Lung (tissue), 11 donors: ENCODE measurements at regions not wholly inside any gene's neighbourhood (a gene's known extent, or its start where the extent isn't known, plus 50 kb on each side); places are given as distances from the start of the nearest gene placed in this dataset.

ENCODE experiments used
- ATAC-seq: fragments of 200-7000 bp; cut with Tn5 transposase; one replicate; pipeline ENCODE4 v1.9.1; 2020; ENCODE audit warnings: moderate number of reproducible peaks; ENCODE audit not compliant: insufficient read depth, low FRiP score
- DNase-seq, 3 donors: peaks; one replicate each; pipeline ENCODE4 v3.0.0-alpha.2; 2013 to 2017
- H3K27ac ChIP-seq, 2 donors: one replicate each; pipeline ENCODE4 v1.5.1; 2013; ENCODE audit warnings: mild to moderate bottlenecking in 2 of 2, moderate library complexity in 2 of 2, control low read depth in 1 of 2, inconsistent platforms in 1 of 2, low read depth in 1 of 2, low read length in 1 of 2
- H3K27me3 ChIP-seq, 3 donors: one replicate each; pipeline ENCODE4 v1.5.1; 2013; ENCODE audit warnings: low read length in 2 of 3; ENCODE audit not compliant: control insufficient read depth in 3 of 3, insufficient read depth in 3 of 3
- H3K36me3 ChIP-seq, 4 donors: one replicate each; pipeline ENCODE4 v1.5.1; 2013; ENCODE audit warnings: low read length in 4 of 4, mild to moderate bottlenecking in 1 of 4, moderate library complexity in 1 of 4; ENCODE audit not compliant: control insufficient read depth in 4 of 4, insufficient read depth in 4 of 4
- H3K4me1 ChIP-seq, 5 donors: one replicate each; pipeline ENCODE4 v1.5.1; 2013; ENCODE audit warnings: low read length in 5 of 5, mild to moderate bottlenecking in 2 of 5, moderate library complexity in 1 of 5; ENCODE audit not compliant: control insufficient read depth in 5 of 5, insufficient read depth in 5 of 5
- H3K4me3 ChIP-seq: one replicate; pipeline ENCODE4 v1.5.1; 2013; ENCODE audit warnings: mild to moderate bottlenecking, control low read depth, moderate library complexity
- H3K9ac ChIP-seq, 2 donors: one replicate each; pipeline ENCODE4 v1.5.1; 2013; ENCODE audit warnings: low read length in 2 of 2, control low read depth in 1 of 2; ENCODE audit not compliant: insufficient read depth in 1 of 2
- H3K9me3 ChIP-seq, 4 donors: one replicate each; pipeline ENCODE4 v1.5.1; 2013; ENCODE audit warnings: low read length in 3 of 4, mild to moderate bottlenecking in 1 of 4, moderate library complexity in 1 of 4; ENCODE audit not compliant: control insufficient read depth in 4 of 4, insufficient read depth in 3 of 4
- CTCF ChIP-seq: IDR thresholded peaks from 2 replicates; pipeline ENCODE4 v1.5.1; 2012; ENCODE audit warnings: mild to moderate bottlenecking; ENCODE audit errors: control extremely low read depth, extremely low read depth
- WGBS, 2 donors: extraction: QIAGEN DNeasy Blood & Tissue Kit; methylation state at CpG; one replicate each; pipeline ENCODE4 v1.1.7; 2013; 5-methylcytosine and 5-hydroxymethylcytosine counted together
- donor health status: control.
- donor health status: control.
- donor health status: Bipolar disorder and iron deficiency.
- donor health status: healthy.
- donor health status: DM: yes; HTN: yes; CAD: no.

- WGBS, 2 donors: 42 to 58% methylated on average over 14 of the region's 14 CpGs
- Histone ChIP-seq H3K36me3 (no peaks in the 10 kb centered on the region), H3K4me3 (no peak overlapping the region), H3K4me1 (peaks cover 0 to 40% (median 9%) of the 10 kb centered on the region in 5 donors), H3K9ac (peak overlapping the region in 1 of 2 donors; percentile 53), H3K27me3 (no peaks in the 10 kb centered on the region), H3K9me3 (no peaks in the 10 kb centered on the region), H3K27ac (peak overlapping the region; percentile 73 to 91)
- no peak for TF ChIP-seq CTCF
- peak; percentile 42 to 54 (median 48) for DNase-seq
- no peak for ATAC-seq
These were observed 106.3 kb upstream of the SSBP2 start for GRCh38 chr5:81856948-81857928.

GRCh38 chr5:81855591-81855990 is 104.7 kb upstream of the SSBP2 start:
- 60 to 84% methylated on average over 2 of the region's 2 CpGs for WGBS, 2 donors
- DNase-seq: no peak
- H3K9me3 ChIP-seq: no peaks in the 10 kb centered on the region

GRCh38 chr5:81854915-81855314 is 104.0 kb upstream of the SSBP2 start:
- no peak overlapping the region for H3K9ac ChIP-seq

More at GRCh38 chr5:81855591-81855990, 104.7 kb upstream of the SSBP2 start:
- no peaks in the 10 kb centered on the region for H3K27me3 ChIP-seq
- peaks cover 8 to 51% (median 13%) of the 10 kb centered on the region in 5 donors for H3K4me1 ChIP-seq
- no peak overlapping the region for H3K9ac ChIP-seq
- no peak overlapping the region for H3K4me3 ChIP-seq
- H3K27ac ChIP-seq: no peak overlapping the region
- H3K36me3 ChIP-seq: no peaks in the 10 kb centered on the region
- TF ChIP-seq CTCF: no peak
- no peak for ATAC-seq

More at GRCh38 chr5:81854915-81855314, 104.0 kb upstream of the SSBP2 start:
- Histone ChIP-seq H3K4me1 (peaks cover 13 to 56% (median 19%) of the 10 kb centered on the region in 5 donors), H3K4me3 (no peak overlapping the region), H3K27me3 (no peaks in the 10 kb centered on the region), H3K9me3 (no peaks in the 10 kb centered on the region), H3K36me3 (no peaks in the 10 kb centered on the region), H3K27ac (peak overlapping the region in 1 of 2 donors; percentile 13)
- 62 to 71% methylated on average over 3 of the region's 3 CpGs for WGBS, 2 donors
- no peak for DNase-seq
- TF ChIP-seq CTCF: no peak
- no peak for ATAC-seq
